Occipital lobe (tissue), 1 donor: ENCODE measurements at regions not wholly inside any gene's neighbourhood (a gene's known extent, or its start where the extent isn't known, plus 50 kb on each side); places are given as distances from the start of the nearest gene placed in this dataset.
"Not testable (repeated sequence)": the region's sequence is repeated elsewhere in the genome, so short reads cannot be mapped to it uniquely, and the experiment has no call there.

Source experiments
- DNase-seq: peaks from one replicate; lab custom pipeline; 2025; lab: John Stamatoyannopoulos, UW

DNA sequence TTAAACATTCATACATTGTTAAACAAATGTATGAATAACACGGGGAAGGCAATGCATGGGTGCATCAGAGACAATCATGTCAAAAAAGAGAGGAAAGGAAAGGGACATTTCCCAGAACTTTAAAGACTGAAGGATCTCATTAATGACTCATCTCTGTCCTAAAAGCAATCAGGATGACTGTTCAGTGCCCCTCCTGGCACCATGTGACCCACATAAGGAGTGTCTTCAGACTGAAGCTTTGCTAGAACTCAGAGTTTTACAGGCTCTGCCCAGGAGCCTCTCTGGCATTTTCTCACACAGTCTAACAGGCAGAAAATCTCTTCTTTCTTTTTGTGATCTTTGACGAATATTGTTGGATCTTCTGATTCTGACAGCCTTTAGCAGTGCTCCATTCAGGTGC lies 315.3 kb downstream of the OTUD1 start:
- no peak for DNase-seq

DNA sequence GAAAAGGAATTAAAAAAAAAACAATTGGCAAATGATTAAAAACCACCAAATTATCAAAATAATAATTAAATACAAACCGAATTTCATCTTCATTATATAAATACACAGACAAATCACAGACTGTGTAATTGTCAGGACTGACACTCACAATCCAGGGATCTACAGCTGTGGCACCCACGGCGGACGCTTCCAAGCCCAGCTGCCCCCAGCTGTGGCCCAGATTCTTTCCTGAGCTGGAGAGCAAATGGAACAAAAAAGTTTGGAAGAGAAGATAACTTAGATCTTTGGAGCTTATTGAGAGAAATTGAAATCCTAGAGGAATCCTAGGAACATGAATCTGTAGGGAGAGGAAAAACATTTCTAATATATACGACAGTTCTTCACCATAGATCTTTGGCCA lies 316.1 kb downstream of the OTUD1 start:
- DNase-seq = no peak

DNA sequence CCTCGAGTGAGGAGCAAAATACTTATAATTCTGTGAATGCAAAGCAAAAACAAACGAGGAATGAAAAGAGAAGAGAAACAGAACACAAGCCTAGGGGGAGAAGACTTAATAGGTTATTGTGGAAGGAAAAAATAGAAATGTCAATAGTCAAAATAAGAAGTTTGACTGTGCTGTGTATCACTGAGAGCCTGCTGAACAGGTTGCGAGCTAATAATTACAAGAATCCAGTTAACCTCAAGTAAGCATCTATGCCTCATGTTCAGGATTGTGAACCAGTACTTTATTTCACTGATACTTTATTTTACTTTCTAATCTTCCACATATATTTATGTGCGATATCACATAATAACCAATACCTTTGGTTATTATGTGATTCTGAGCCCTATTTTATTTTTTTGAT lies 316.7 kb downstream of the OTUD1 start:
- DNase-seq = no peak

DNA sequence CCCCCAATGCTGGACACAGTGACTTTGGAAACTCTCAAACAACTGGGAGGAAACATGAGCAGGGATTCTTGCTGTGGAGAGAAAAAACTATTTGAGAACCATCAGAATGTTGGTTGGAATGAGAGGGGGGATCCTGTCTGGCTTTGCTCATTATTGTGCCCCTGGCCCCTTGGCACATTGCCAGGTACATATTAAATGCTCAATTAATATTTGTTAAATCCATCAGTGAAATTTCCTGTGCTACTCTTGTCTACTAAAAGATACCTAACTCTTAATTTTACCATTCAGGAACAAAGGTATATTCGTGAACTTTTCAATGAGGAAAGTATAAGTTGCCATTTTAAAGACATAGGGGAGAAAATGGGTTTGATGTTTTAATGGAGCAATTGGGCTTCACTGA lies 329.4 kb downstream of the OTUD1 start:
- DNase-seq = no peak

- DNase-seq = no peak
These were observed 338.3 kb downstream of the OTUD1 start for GRCh38 chr10:23777153-23777552.

GRCh38 chr10:23779301-23779700 lies 340.4 kb downstream of the OTUD1 start:
- no peak for DNase-seq

DNA sequence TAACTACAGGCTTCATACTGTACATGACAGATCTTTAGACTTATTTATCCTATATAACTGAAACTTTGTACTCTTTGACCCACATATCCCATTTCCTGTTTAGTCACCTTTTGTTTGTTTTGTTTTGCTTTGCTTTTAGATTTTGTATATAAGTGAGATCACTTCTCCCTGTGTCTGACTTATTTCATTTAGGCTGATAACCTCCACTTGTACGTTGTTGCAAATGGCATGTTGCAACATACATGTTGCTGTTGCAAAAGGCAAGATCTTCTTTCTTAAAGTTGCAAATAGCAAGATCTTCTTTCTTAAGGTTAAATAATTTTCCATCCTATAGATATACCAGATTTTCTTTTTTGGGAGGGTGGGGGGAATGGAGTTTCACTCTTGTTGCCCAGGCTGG lies 341.5 kb downstream of the OTUD1 start:
- DNase-seq = no peak

DNA sequence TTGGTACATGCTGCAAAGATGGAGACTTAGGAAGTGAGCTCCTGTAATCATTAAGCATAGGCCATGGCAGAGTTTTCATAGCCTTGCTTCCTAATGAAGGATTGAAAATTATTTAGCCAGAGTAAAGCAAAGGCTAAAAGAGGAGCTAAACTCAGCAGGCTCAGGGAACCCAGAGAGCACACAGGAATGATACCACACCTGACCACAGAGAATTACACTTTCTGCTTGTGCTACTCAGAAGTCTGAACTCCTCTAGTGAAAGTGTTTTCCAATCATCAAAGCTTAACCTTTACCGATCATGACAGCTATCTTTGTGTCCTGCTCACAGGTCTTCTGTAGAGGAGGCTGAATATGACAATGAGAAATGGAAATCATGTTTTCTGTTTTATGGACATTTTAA lies 347.7 kb downstream of the OTUD1 start:
- DNase-seq = no peak

GRCh38 chr10:23793577-23793976 lies 354.7 kb downstream of the OTUD1 start:
- DNase-seq = no peak

DNA sequence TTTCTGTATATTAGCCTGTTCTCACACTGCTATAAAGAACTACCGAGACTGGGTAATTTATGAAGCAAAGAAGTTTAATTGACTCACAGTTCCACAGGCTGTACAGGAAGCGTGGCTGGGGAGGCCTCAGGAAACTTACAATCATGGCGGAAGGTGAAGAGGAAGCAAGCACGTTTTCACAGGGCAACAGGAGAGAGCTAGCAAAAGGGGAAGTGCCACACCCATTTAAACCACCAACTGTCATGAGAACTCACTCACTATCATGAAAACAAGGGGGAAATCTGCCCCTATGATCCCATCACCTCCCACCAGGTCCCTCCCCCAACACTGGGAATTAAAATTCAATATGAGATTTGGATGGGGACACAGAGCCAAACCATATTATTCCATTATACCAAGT lies 358.6 kb downstream of the OTUD1 start:
- DNase-seq = not testable (repeated sequence)

DNA sequence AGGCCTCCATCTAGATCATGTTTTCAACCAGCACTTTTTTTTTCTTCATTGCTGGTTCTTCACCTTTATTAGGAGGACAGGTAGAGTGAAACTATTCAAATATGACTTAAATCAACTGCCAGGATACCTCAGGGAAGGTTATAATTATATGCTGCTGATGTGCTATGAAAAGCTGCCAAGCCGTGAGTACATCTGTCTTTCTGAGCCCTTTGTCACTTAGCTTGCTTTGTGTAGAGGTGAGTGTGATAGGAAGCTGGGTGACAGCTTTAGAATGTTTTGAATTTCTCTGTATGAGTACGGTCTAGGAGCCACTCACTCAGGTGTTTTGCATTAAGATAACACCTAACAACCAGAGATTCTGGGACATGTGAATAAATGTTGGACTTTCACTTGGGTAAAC lies 365.2 kb downstream of the OTUD1 start:
- no peak for DNase-seq

DNA sequence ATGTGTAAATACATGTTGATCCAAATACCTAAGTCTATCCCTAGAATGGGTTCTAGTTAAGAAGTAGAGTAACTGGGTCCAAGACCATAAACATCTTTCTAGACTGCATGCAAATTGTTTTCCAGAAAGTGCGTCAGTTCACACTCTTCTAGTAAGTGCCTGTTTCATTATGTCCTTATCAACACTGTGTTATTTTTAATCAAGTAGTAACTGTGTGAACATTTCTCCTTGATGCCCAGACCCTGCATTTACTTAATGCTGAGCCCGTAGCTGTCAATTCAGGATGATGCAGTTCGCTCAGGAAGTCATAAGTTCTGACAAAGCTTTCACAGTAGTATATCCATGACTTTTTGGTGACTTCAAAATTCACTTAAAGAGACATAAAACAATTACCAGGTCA lies 374.8 kb downstream of the OTUD1 start:
- no peak for DNase-seq

DNA sequence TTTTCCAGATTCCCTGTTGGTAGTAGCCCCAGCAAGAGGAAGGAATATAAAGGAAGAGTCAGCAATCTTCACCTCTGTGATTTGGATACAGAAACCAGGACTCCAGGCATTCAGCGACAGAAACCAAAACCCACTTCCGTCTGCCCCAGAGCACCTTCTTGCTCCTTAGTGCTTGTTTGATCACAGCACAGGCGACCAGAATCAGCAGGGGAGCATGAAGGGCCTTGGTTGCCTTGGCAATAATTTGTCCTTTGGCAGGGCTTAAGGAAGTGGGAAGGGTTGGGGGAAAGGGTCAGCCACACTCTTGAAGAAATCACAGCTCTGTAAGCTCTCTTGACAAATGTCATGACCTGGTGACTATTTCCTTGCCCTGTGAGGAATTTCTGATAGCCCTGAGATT lies 379.6 kb downstream of the OTUD1 start:
- no peak for DNase-seq

DNA sequence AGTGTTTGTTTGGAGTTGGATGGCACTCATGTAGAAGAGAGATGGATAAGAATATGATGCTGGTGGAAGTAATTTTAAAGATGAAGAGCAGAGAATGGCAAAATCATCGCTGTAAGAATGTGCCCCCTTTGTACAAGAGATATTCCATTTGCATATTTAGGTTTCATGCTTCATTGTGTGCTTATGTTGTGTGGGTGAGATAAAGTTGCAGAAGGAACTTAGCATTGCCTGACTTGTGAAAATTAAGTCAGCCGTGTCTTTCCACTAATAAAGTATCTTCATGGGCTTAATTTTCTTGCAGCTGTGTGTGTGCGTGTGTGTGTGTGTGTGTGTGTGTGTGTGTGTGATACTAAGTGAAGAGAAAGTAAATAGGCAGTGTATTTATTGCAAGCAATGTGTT lies 381.9 kb downstream of the OTUD1 start:
- no peak for DNase-seq

- DNase-seq = no peak
These were observed 384.1 kb upstream of the KIAA1217 start for GRCh38 chr10:23824822-23825221.

GRCh38 chr10:23826421-23826820 lies 382.5 kb upstream of the KIAA1217 start:
- DNase-seq = no peak

DNA sequence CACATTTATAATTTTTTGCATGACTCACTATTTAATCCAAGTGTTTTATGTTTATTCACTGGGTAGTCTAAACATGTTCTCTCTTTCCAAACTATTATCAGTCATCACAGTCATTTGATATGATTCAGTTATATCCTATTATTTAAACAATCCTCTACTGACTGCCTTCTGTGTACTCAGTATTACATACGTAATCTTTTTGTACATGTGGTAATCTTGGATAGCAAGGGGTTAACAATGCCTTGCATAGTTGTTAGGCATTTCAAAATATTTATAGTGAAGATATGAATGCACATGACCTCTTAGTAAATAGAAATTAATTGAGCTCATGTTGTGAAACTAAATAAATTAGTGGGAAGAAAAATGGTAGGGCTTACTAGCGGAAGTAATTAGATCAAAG lies 379.4 kb upstream of the KIAA1217 start:
- DNase-seq = no peak

- DNase-seq = no peak
These were observed 374.8 kb upstream of the KIAA1217 start for GRCh38 chr10:23834091-23834490.

- no peak for DNase-seq
These were observed 358.3 kb upstream of the KIAA1217 start for GRCh38 chr10:23850631-23851030.

DNA sequence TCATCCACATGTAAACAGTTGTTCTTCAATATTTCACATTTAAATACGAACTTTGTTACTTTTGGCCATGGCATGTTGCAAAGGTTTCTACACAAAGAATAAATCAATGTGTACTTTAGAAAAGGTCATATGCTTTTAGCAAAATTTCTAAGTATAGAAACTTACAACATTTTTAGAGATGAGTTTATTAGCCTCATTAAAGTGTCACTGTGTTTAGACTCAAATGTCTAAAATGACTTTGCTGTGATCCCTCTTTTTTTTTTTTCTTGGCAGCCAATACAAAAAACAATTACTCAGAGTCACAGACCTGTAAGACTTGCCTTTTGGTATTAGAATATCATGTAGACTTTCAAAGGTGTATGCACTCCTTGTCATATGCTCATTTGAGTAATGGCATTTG lies 349.3 kb upstream of the KIAA1217 start:
- no peak for DNase-seq

GRCh38 chr10:23864631-23865147 lies 344.2 kb upstream of the KIAA1217 start:
- no peak for DNase-seq

DNA sequence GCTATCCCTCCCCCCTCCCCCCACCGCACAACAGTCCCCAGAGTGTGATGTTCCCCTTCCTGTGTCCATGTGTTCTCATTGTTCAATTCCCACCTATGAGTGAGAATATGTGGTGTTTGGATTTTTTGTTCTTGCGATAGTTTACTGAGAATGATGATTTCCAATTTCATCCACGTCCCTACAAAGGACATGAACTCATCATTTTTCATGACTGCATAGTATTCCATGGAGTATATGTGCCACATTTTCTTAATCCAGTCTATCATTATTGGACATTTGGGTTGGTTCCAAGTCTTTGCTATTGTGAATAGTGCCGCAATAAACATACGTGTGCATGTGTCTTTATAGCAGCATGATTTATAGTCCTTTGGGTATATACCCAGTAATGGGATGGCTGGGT lies 342.0 kb upstream of the KIAA1217 start:
- DNase-seq = not testable (repeated sequence)

GRCh38 chr10:23868121-23868520 lies 340.8 kb upstream of the KIAA1217 start:
- no peak for DNase-seq

DNA sequence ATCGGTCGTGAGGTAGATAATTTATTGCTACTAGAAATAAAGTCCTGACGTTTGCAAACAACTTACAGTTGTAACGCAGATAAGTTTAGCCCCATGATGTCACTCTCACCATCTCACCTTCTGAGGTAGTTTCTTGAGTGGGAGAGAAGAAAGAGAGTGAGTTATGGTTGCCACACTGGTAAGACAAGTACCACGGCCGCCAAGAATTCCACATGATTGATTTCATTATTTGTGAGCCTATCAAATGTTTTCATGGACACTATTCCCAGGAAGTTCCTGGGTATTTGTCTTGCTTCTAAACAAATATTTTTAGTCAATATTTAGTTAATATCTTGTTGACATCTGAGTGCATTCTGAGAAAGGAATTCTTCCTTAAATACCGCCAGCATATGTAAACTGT lies 339.4 kb upstream of the KIAA1217 start:
- DNase-seq = no peak

DNA sequence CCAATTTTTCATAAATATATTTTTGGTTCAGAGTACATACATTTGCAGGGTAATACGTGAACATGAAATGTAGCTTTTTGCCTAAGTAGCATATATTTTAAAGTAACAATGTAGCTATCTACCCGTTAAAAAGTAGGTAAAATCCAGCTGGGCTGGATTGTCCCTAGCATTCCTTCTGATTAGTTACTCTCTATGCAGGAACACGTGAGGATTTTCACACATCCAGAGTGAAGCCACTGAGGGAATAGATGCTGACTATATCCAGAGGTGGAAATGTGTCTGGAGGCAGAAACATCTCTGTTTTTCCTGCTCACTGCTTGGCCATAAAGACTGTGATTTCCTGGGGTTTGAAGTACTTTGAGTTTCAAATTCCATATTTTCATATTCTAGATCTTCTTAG lies 338.9 kb upstream of the KIAA1217 start:
- no peak for DNase-seq
